ENCODE measurements at regions not wholly inside any gene's neighbourhood (a gene's known extent, or its start where the extent isn't known, plus 50 kb on each side); places are given as distances from the start of the nearest gene placed in this dataset.
A peak's percentile ranks its signal among the peaks of the same experiment; 100 is the strongest.

GRCh38 chr6:11654876-11655275 lies 117.3 kb downstream of the TMEM170B start:
- H3K9me3 Mint-ChIP-seq = no peaks in the 10 kb centered on the region
- peaks cover 14% of the 10 kb centered on the region in 2 donors for H3K27me3 Mint-ChIP-seq
- no peak overlapping the region for H3K4me3 Mint-ChIP-seq
- H3K4me1 Mint-ChIP-seq = peaks cover 6 to 14% of the 10 kb centered on the region in 2 donors
- no peak overlapping the region for H3K27ac Mint-ChIP-seq
- H3K36me3 Mint-ChIP-seq = no peaks in the 10 kb centered on the region
- ATAC-seq (replicated peaks) (no peak), DNase-seq (no peak)

- H3K4me3 Mint-ChIP-seq = no peak overlapping the region
- H3K4me1 Mint-ChIP-seq = peaks cover 9 to 18% of the 10 kb centered on the region in 2 donors
- H3K36me3 Mint-ChIP-seq = no peaks in the 10 kb centered on the region
- H3K27me3 Mint-ChIP-seq = peaks cover 14% of the 10 kb centered on the region in 2 donors
- no peaks in the 10 kb centered on the region for H3K9me3 Mint-ChIP-seq
- ATAC-seq (replicated peaks) (no peak), DNase-seq (no peak)
- no peak overlapping the region for H3K27ac Mint-ChIP-seq
These were observed 118.9 kb downstream of the TMEM170B start for GRCh38 chr6:11656491-11656890.

GRCh38 chr6:11659757-11660156 lies 118.8 kb downstream of the ADTRP start:
- H3K9me3 Mint-ChIP-seq = peaks cover 0 to 3% of the 10 kb centered on the region in 2 donors
- ATAC-seq (replicated peaks) (peak; percentile 74 to 77), DNase-seq (no peak)
- H3K36me3 Mint-ChIP-seq = no peaks in the 10 kb centered on the region
- peaks cover 9 to 18% of the 10 kb centered on the region in 2 donors for H3K4me1 Mint-ChIP-seq
- peak overlapping the region; percentile 66 for H3K27ac Mint-ChIP-seq
- no peak overlapping the region for H3K4me3 Mint-ChIP-seq
- H3K27me3 Mint-ChIP-seq = peaks cover 5 to 14% of the 10 kb centered on the region in 2 donors

- Mint-ChIP-seq H3K9me3 (peaks cover 0 to 3% of the 10 kb centered on the region in 2 donors), H3K4me1 (peaks cover 11 to 23% of the 10 kb centered on the region in 2 donors), H3K36me3 (no peaks in the 10 kb centered on the region), H3K4me3 (no peak overlapping the region), H3K27me3 (peaks cover 4 to 20% of the 10 kb centered on the region in 2 donors), H3K27ac (no peak overlapping the region)
- ATAC-seq (replicated peaks) (no peak), DNase-seq (no peak)
These were observed 116.3 kb downstream of the ADTRP start for GRCh38 chr6:11662323-11662722.

- no peak overlapping the region for H3K27ac Mint-ChIP-seq
- peaks cover 4 to 13% of the 10 kb centered on the region in 2 donors for H3K27me3 Mint-ChIP-seq
- peaks cover 0 to 3% of the 10 kb centered on the region in 2 donors for H3K9me3 Mint-ChIP-seq
- no peak for ATAC-seq (replicated peaks)
- H3K4me3 Mint-ChIP-seq = no peak overlapping the region
- H3K36me3 Mint-ChIP-seq = no peaks in the 10 kb centered on the region
- no peak for DNase-seq
- peaks cover 11 to 26% of the 10 kb centered on the region in 2 donors for H3K4me1 Mint-ChIP-seq
These were observed 115.1 kb downstream of the ADTRP start for GRCh38 chr6:11663519-11663918.
